ENCODE measurements at regions not wholly inside any gene's neighbourhood (a gene's known extent, or its start where the extent isn't known, plus 50 kb on each side); places are given as distances from the start of the nearest gene placed in this dataset.

DNA sequence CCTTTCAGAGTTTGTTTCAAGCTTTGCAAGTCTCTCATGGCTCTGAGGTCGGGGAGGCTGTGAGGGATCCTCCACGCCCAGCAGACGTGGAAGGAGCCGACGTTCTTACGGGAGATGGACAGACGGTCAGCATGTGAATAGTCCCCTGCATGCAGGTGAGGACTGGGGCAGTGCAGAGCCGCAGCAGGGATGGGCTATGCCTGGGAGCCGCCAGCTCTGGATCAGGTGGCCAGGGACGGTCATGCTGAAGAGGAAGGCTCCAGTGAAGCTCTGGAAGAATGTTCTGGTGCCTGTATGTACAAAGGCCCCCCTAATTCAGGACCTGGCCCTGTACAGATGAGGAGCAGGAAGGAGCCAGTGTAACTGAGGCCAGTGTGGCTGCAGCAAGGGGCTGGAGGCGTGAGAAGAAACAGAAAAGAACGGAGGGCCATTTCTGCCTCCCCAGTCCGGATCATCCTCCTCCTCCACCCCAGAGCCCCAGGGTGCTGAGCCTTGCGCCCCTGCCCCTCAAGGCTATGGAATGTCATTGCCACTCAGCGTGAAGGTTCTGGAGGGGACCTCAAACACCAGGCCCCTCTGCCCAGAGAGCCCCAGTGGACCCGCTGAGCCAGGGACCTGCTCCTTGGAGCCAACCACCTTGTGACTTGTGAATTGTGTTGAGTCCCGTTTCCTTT lies 96.8 kb upstream of the DIO3 start:
- TF ChIP-seq POLR2AphosphoS5 (IDR thresholded peaks at IDR 0.05; ENCODE audit: low read depth, low read length) = no peak
- TF ChIP-seq, protein P1, sequence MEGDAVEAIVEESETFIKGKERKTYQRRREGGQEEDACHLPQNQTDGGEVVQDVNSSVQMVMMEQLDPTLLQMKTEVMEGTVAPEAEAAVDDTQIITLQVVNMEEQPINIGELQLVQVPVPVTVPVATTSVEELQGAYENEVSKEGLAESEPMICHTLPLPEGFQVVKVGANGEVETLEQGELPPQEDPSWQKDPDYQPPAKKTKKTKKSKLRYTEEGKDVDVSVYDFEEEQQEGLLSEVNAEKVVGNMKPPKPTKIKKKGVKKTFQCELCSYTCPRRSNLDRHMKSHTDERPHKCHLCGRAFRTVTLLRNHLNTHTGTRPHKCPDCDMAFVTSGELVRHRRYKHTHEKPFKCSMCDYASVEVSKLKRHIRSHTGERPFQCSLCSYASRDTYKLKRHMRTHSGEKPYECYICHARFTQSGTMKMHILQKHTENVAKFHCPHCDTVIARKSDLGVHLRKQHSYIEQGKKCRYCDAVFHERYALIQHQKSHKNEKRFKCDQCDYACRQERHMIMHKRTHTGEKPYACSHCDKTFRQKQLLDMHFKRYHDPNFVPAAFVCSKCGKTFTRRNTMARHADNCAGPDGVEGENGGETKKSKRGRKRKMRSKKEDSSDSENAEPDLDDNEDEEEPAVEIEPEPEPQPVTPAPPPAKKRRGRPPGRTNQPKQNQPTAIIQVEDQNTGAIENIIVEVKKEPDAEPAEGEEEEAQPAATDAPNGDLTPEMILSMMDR (IDR thresholded peaks at IDR 0.05 in 2 of 3, conservative IDR thresholded peaks at IDR 0.05 in 1 of 3; ENCODE audit: borderline replicate concordance in 1 of 3, insufficient read depth in 1 of 3, low read depth in 2 of 3, low read length in 2 of 3) = no peak
- TF ChIP-seq ELF1 (IDR thresholded peaks at IDR 0.05; ENCODE audit: borderline replicate concordance, low read depth) = no peak
